HG03439 (cell line): ENCODE measurements at regions not wholly inside any gene's neighbourhood (a gene's known extent, or its start where the extent isn't known, plus 50 kb on each side); places are given as distances from the start of the nearest gene placed in this dataset.

Source experiments
- ATAC-seq: cut with Tn5 transposase; IDR thresholded peaks from one replicate; pipeline ENCODE4 v1.9.1; 2021; ENCODE audit warnings: mild to moderate bottlenecking, moderate library complexity; ENCODE audit not compliant: unreplicated experiment

DNA sequence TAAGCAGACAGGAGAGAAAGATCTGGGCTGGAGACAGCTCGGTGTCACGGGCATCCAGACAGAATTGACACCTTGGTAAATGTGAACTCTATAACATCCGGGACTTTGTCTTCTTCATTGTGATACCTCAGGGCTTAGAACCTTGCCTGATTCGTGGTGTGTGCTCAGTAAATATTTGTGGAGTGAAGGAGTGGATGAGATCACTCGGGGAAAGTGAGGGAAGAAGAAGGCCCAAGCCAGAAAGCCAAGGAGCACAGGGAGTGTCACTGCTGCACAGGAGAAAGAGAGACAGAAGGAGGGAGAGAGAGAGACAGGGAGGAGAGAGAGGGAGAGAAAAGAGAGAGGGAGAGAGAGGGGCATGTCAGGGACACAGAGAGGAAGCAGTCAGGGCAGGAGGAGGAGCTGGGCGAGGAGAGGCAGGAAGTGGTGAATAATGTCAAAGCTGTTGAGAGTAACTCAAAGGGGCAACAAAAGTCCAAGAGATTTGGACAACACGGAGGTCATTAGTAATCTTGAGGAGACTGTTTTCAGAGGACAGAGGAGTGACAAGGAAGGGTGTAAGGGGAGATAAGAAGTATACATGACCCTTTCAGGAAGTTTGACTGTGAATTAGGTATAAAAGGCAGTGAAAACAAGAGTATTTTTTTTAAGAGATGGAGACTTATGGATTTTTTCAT, 141.6 kb upstream of the MAX start:
- no peak for ATAC-seq

DNA sequence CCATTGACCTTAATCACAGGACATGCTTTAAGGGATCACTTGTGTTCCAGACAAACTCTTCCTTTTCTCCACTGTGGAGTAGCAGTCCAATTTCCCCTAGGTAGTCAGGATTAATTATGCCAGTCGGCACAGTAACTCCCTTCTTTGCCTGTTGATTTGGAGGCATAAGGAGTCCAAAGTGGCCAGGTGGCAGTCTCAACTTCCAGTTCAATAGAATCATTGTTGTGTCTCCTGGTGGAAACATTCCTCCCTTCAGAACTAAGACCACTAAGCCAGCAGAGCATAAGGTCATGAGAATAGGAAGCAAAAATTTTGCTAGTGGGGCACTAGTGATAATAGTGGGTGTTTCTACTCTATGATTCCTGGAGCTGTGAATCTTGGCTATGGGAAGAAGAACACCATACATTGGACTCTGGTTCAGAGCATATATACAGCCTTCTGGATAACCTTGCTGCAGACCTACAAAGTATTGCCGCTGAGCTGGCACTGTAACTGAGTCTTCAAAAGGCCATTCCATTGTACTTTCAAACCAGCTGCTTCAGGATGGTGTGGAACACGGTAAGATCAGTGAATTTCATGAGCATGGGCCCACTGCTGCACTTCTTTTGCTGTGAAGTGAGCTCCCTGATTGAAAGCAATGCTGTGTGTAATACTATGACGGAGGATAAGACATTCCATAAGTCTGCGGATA, 147.3 kb upstream of the MAX start:
- no peak for ATAC-seq

DNA sequence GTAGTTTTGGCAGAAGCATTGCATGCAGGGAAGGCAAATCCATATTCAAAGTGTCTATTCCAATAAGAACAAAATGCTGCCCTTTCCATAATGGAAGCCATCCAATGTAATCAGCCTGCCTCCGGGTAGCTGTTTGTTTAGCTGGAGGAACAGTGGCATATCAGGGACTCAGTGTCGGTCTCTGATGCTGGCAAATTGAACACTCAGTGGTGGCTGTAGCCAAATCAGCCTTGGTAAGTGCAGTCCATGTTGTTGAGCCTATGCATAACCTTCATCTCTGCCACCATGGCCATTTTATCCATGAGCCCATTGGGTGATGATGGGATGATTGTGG, 147.8 kb upstream of the MAX start:
- ATAC-seq = no peak

DNA sequence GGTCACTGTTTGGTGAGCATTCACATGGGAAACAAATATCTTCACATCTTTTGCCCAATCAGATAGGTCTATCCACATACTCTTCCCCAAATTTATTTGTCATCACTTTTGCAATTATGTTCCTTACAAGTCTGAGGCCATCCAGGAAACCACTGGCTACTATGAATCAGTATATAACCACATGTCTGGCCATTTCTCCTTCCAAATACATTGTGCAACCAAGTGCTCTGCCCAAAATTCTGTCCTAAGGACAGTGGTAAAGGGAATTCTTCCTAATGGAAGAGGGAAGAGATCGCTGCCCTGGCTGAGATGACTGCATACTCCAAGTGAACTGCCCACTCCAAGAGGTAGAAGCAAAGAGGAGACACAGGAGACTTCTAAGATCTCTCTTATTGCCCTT, 148.9 kb upstream of the MAX start:
- ATAC-seq = no peak

DNA sequence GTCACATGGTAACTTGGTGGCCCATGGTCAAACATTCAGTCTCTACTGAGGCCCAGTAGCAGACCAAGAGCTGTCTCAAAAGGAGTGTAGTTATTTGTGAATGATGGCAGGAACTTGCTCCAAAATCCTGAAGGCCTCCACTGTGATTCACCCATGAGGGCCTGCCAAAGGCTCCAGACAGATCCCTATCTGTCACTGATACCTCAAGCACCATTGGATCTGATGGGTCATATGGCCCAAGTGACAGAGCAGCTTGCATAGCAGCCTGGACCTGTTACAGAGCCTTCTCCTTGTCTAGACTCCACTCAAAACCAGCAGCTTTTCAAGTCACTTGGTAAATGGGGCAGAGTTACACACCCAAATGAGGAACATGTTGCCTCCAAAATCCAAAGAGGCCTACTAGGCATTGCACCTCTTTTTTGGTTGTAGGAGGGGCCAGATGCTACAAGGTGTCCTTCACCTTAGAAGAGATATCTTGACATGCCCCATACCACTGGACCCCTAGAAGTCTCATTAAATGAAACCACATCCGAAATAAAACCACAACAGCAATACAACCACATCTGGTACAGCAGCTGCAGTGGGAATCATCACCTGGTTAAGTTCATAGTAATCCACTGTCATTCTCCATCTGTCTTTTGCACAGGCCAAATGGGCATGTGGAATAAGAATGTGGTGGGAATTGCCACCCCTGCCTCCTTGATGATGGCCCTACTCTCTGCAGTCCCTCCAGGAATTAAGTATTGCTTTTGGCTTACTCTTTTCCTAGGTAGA, 150.4 kb upstream of the MAX start:
- no peak for ATAC-seq

DNA sequence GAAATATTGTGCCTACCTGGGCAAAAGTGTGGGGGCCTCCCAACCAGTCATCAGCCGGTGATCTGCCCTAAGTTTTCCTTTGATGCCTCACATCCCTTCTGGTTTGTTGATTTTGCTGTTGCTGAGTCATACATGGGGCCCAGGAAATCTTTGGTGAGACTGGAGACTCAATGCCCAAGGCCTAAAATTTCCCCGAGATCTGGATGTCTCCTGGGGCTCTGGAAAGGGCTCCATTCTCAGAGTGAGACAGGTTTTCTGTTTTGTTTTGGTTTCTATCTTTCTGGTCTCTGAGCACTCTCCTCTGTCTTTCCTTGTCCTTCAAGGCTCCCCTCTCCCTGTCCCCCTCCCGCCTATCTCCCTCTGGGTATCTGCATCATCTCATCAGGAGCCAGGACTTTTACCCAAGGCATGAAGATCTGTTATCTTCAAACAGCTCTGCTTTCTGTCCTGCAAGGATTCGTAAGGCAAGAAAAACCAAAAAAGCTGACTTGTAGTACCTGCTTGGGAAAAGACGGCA, 152.8 kb upstream of the MAX start:
- ATAC-seq = no peak

DNA sequence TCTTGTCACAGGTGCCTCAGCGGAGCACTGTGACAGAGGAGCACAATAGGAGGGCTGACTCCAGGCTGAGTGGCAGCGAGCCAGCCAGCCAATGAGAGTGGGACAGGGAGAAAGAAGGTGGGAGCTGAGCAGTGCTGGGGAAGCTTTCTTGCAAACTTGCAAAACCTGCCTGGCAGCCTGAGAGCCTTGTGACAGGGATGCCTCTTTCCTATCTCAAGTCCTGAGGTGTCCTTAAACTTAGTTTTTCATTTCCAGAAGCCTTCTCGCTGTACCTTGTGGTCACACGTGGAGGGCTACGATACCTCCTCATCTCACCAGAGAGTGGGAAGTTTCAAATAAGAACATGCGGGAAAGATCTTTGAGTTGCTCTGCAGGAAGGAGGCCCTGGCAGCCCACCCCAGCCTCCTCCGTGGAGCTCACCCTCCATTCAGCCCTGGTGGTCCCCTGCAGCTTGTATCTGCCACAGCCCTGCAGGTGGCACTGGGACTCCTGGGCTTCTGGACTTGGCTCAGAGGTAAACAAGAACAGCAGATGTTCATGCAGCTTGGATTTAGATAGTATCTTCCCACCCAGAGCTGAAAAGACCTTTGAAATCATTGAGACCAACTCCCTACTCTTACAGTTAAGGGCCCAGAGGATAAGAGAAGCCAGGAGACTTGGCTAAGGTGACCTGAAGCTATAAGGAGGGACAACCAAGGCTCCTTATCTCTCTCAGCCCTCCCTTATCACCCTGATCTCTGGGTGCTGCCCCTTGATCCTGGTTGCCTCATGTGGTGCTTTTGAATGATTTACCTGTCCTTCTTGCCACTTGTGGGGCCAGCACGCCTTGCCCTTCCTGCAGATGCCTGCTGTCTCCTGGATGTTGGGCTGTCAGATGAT, 153.5 kb upstream of the MAX start:
- no peak for ATAC-seq

DNA sequence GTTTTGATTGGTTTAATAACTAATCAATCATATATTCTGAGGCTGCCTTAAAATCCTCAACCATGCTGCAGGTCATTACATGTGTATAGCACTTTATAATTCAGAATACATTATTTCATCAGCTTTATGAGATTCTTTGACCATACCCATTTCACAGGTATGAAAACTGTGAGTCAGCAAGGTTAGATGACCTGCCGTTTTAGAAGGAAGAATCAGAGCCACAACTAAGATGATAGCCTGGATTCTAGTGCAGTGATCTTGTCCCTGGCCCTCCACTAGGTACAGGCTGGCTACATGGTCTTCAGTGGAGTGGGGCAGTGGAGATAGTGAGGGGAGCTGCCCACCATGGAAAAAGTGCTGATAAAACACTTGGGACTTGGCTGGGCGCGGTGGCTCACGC, 154.4 kb upstream of the MAX start:
- no peak for ATAC-seq

DNA sequence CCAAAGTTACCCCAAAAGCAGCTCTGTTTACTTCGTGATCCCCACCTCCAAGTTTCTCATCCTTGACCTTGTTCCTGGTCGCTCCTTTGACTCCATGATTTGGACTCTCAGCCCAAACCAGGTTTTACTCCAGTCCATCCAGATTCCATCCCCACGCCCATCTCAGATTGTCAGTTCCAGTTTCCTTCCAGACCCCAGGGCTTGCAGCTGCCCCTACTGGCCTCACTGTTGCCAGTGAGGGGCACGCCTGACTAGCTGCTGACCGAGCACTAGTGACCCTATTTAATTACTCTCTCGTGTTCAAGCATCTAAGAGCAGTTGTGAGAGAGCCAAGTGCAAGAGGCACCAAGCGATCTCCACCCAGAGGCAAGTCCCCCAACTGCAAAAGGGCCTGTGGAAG, 155.1 kb upstream of the FUT8 start:
- no peak for ATAC-seq

DNA sequence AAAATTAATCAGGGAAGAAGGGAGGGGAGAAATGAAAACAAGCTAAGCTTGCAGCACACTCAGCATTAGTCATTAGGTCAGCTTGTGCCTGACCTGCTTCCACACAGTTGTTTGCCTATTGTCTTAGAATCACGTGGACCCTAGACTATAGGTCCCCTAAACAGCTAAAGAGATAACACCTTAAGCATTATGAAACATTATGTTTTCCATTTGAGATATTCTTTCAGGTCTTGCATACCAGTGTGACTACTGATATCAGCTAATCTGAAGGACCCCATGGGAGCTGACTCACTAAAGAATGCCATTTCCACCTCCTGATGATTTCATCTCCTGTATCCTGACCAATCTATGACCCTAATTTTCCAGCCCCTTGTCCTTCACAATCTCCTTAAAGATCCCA, 154.1 kb upstream of the FUT8 start:
- ATAC-seq = no peak

DNA sequence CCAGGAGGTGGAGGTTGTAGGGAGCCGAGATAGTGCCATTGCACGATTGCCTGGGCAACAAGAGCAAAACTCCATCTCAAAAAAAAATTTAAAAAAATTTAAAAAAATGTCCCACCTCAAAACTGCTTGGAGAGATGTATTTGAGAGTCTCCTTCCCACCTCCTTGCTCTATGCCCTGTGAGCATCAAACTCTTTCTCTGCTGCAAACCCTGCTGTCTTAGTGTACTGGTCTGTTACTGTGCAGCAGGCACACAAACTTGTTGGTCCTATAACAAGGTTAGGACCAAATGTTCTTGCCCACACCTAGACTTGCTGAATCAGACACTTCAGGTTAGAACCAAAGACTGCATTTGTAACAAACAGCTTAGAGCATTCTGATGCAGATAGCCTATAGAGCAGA, 153.5 kb upstream of the FUT8 start:
- no peak for ATAC-seq

DNA sequence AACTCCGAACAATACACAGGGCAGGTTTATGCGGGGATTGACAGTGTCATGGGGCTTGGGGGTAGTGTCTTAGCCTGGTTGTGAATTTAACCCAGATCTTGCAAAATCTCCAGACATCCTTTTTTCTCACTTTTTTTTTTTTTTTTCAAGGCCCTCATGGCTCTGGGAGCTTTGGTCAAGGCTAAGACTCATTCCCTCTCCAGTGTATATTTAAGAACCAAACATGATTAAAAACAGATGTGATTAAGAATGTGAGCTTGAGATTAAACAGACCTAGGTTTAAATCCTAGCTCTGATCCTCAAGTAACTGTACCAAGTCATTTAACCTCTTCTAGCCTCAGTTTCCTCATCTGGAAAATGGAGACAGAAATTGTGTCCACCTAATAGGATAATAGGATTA, 151.7 kb upstream of the FUT8 start:
- no peak for ATAC-seq

DNA sequence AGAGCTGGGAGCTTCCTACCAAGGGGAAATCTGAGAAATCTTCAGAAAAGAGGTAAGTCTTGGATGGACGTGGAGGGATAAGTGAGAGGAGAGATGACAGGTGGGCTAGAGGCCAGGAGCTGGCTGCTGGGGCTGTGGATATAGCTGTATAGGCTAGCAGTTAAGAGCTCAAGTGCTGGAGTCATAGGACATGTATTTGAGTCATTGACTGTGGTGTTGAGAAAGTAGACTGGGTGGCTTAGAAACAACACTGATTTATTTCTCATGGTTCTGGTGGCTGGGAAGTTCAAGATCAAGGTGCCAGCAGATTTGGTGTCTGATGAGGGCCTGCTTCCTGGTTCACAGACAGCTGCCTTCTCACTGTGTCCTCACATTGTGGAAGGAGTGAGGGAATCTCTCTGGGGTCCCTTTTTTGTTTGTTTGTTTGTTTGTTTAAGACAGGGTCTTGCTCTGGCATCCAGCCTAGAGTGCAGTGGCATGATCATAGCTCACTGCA, 151.1 kb upstream of the FUT8 start:
- ATAC-seq = no peak

DNA sequence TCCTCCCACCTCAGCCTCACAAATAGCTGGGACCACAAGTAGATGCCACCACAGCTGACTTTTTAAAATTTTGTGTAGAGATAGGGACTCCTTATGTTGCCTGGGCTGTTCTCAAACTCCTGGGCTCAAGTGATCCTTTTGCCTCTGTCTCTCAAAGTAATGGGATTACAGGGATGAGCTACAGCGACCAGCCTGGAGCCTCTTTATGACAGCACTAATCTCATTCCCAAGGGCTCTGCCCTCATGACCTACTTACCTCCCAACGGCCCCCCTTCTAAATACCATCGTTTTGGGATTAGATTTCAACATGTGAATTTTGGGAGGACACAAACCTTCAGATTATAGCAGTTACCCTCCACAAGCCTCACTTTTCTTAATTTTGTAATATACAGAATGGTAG, 150.6 kb upstream of the FUT8 start:
- no peak for ATAC-seq

DNA sequence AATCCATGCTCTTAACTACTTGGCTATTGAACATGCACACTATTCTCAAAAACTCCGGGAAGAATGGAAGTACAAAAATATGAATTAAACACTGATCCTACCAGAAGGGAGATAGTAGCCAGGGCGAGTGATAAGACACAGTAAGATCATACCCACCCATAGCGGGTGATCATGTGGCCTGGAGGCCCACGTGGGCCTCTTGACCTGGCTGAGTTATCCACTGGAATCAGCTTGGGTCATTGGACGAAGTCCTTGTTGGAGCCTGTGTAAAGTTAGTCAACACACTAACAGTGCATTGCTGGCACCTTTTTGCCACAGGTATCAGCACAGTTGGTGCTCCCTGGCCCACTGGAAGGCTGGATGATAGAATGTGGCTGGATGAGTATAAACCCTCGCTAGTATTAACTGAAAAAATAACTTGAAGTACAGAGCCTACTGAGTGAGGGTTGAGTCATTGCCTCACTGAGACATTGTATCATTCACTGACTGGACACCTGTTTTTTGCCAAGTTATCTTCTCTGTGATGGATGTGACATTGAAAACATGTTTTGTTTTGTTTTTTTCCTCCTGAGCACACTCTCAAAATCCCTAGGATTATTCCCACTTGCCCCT, 149.2 kb upstream of the FUT8 start:
- no peak for ATAC-seq

DNA sequence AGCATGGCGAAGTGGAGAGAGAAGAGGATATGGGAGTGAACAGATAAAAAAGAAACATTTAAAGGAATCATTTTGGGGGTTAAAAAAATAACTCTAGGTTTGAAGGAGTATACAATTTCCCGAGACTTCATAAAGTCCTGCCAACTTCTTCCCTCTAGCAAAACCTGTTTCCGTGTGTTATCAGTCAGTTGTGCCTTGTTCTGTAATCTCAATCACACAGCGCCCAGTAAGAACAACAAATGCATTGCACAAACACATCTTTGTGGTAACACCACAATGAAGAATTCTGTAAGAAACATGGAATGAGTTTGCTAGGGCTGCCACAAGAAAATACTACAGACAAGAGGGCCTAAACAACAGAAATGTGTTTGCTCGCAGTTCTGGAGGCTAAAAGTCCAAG, 144.7 kb upstream of the FUT8 start:
- ATAC-seq = no peak

DNA sequence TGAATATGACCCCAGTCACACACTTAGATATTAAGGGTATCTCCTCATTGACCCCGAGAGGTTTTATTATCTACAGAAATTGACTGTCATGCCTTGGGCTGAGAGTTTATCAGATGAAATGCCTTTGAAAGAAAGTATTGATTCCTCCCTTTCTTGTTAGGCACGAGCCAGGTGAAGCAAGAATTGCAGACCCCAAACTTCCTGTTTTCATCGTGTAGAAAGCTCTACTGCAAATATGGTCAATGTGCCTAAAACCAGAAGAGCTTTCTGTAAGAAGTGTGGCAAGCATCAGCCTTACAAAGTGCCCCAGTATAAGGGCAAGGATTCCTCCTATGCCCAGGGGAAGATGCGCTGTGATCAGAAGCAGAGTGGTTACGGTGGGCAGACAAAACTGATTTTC, 143.9 kb upstream of the FUT8 start:
- ATAC-seq = no peak

DNA sequence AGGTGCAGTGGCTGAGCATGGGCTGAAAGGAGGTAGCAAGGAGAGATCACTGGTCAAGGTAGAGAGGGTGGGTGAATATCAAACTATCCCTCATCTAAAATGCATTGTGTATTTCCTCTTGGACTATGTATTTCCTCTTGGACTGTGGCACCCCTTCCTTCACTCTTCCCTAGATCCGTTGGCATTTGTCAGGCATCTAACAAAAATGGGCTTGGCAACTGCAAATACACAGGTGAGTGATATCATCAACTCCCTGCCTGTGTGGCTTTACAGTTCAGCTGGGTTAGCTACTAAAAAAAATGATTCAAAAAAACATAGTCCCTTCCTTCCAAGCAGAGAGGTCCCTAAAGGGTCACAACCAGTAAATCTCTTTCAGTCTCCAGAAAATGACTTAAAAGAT, 142.8 kb upstream of the FUT8 start:
- no peak for ATAC-seq

DNA sequence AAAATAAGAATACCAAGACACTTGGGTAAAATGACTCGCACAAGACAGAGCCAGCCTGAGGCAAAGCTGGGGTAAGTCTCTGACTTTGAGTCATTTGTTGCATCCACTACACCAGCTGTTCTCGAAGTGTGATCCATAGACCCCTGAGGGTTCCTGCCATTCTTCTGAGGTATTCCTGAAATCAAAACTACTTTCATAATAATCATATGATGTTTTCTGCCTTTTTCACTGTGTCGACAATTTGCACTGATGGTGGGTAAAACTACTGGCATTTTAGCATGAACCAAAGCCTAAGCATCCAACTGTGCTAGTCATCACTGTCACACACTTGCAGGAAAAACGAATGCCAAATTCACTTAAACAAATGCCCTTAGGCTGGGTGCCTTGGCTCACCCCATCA, 135.5 kb upstream of the FUT8 start:
- no peak for ATAC-seq

DNA sequence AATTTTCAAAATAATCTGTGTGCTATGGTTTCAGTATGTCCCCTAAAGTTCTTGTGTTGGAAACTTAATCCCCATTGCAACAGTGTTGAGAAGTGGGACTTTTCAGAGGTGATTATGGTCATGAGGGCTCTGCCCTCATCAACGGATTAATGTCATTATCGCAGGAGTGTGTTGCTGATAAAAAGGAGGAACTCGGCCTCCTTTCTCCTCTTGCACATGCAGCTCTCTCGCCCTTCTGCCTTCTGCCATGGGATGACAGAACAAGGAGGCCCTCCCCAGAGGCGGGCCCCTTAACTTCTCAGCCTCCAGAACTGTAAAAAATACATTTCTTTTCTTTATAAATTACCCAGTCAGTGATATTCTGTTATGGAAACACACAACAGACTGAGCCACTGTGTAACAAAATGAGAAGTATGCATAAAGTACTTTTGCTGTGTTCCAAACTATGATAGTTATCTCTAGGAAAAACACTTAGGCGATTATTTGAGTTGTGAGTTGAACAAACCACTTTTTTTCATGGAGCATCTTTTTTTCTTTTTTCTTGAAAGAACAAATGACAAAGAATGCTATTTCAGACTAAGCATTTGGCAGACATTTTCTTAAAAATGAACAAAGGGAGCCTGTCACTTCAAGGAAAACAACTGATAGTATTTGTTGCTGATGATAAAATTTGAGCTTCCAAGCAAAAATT, 134.8 kb upstream of the FUT8 start:
- ATAC-seq = no peak
